ENCODE measurements at regions not wholly inside any gene's neighbourhood (a gene's known extent, or its start where the extent isn't known, plus 50 kb on each side); places are given as distances from the start of the nearest gene placed in this dataset.

DNA sequence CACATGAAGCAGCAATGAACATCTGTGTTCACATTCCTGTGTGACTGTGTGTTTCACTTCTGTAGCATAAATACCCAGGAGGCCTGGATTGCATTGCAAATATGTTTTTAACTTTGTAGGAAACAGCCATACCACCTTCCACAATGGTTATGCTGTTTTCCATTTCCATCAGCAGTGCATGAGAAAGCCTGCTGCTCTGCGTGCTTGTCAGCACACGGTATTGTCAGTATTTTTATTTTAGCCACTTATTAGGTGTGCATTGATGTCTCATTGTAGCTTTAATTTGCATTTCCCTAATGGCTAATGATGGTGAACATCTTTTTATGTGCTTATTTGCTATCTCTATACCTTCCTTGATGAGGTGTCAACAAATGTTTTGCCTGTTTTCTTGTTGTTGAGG lies 355.9 kb downstream of the TRIML1 start:
- no peak for FAIRE-seq
- no peak for DNase-seq (ENCODE audit: low spot score in 2 of 2)

DNA sequence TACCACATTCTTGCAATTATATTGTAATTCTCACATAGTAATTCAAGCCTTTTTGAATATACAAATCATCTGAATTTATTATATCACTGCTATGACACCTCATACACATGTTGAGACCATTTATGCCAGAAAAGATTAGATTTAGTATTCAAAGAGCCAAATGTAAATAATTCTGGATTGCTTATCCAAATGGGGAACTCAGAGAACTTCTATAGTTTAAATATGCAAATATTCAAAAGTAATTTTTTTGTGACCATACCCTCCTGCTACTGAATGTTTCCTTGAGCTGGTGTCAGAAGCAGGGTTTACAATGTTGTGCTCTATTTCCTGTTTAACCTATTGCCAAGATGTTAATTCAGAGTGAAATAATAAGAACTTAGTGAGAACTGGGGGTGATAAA lies 372.2 kb downstream of the TRIML1 start:
- no peak for FAIRE-seq

DNA sequence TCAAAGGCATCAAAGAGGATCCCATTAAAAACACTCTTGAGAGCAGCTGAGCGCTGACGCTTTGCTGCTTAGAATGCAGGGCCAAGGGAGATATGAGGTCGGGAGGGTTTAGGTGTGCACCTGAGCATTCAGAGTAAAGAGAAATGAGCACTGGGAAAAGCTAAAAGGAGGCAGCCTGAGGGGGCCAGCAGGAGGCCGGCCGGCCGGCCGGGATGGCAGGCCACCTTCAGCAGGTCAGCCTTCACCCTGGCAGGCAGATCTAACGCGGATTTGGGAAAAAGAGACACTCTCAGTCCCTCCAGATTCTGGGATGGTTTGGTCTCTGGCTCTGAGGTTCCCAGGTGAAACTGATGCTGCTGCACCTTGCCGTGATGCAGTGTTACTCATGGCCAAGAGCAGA lies 393.5 kb downstream of the TRIML1 start:
- FAIRE-seq: no peak
- DNase-seq (ENCODE audit: low spot score in 2 of 2): no peak

More for the DNA sequence above, 372.2 kb downstream of the TRIML1 start:
- DNase-seq (ENCODE audit: low spot score in 2 of 2): no peak

DNA sequence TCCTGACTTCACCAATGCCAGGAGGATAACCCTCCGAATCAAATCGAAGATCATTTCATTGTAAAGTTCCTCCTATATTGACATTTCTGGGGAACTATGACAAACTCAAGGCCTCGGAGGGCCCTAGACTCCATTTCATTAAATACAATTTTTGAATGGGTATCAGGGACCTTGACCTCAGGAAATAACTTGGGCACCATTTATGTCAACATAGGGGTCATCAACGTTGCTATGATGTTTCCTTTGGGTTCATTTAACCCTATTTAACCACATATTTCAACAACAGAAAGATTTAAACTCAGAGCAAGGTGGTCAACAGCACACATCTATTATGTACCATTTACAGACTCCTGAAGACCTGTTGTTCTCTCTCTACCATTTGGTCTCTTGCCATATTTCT lies 395.1 kb downstream of the TRIML1 start:
- FAIRE-seq: no peak
- no peak for DNase-seq (ENCODE audit: low spot score in 2 of 2)

DNA sequence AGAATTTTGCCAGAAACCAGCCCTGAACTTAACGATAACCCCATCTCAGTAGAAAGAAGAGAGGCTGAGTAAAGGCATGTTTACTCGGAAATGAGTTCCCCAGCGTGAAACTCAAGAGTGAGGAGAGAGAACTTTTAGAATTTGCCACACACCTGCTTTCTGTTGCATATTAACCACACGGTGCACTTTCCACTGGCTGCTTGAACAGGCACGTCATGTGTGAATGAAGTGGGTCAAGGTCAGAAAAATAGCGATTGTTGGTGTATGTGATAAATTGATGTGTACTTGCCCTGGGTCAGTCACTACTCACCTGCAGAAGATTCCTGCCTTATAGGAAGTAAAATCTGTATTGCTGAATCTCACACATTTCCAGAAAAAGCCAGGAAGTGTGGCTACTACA lies 395.7 kb downstream of the TRIML1 start:
- no peak for DNase-seq (ENCODE audit: low spot score in 2 of 2)
- no peak for FAIRE-seq

DNA sequence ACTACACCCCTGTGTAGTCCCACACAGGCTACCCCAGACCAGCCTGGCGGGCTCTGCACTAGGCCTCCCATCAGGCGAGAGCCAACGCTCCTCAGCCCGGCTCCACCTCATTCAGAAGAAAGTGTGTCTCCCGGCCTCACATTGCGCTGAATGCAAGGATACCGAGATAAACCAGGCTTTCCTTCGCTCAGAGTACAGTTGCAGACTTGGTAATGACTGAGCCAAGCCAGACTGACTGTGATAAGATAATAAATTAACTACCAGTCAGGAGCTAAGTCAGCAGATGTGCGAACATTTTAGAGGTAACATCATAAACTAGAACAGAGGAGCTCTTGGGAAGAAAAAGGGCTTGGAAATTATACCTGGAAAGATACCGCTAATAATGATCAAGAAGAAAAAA lies 397.6 kb downstream of the TRIML1 start:
- no peak for DNase-seq (ENCODE audit: low spot score in 2 of 2)
- no peak for FAIRE-seq

DNA sequence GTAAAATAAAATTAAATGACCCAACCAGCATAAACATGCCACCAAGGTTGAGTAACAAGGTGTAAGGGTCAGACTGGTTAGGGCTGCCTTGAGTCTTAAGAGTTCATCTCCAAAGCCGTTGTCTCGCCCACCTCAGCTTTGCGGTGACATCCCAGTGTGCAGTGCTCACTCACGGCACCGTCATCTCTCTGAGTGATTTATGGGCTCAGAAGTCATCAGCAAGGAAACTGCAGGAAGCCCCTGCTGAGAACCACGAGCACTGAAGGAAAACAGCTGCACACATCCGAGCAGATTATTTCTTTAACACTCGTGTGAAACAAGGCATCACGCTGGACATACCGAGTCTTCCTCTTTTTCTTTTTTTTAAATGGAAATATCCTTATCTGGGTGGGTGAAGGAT lies 411.1 kb downstream of the TRIML1 start:
- FAIRE-seq: no peak
- no peak for DNase-seq (ENCODE audit: low spot score in 2 of 2)

DNA sequence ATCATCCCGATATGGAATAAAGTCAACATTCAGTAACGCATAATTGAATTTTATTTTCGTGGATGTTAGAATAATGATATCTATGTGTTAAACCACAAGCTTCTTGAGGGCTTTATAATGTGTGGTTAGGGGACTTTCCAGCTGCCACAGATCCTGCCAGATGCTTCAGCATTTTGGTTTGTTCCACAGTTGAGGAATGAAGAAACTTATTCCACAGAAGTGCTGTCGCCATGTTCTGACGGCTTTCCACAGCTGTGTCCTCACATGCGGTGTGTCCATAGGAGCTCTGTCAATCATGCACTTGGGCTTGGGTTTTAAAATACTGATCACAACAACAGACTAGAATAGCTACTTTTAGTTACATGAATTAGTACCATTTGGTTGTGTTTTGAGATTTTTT lies 411.9 kb downstream of the TRIML1 start:
- FAIRE-seq (no peak), DNase-seq (ENCODE audit: low spot score in 2 of 2) (no peak)

DNA sequence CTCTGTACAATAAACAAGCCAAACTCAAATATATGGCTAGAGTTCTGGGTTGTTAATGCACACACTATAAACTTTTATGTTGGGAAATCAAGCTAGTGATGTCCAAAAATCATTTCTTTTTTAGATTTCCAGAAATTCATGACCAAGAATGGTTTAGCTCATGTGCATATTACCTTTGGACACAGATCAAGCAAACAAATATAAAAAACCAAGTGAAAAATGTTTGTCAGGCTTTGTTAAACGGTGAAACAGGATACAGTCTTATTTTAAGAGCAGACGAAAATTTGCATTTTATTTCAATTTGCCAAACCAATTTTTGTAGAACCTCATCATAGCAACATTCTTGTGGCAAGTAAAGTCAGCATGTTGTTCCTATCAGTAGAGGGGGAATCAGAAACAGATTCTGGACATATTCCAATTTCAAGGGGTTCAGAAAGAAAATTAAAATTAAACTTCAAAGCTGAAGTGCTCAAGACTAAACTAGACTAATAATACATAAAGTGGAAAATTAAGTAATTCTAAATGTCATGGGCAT lies 413.6 kb downstream of the TRIML1 start:
- DNase-seq (ENCODE audit: low spot score in 2 of 2) (no peak), FAIRE-seq (no peak)

DNA sequence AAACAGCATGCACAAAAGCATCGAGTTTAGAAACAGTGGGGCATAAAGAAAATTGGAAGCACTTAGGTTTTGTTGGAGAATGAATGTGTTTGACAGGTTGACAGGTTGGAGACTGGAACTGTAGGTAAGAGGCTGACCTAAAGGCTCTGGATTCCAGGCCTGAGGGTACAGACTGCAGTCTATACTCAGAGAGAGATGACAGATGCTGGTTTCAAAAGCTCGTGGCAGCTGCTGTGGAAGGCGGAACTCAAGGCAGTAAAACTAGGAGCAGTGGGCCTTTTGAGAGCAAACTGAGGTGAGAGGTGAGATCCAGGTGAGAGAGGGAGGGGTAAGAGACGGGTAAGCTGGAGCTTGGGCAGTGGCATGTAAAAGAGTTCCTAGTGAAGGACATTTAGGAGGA lies 415.2 kb downstream of the TRIML1 start:
- FAIRE-seq: no peak

DNA sequence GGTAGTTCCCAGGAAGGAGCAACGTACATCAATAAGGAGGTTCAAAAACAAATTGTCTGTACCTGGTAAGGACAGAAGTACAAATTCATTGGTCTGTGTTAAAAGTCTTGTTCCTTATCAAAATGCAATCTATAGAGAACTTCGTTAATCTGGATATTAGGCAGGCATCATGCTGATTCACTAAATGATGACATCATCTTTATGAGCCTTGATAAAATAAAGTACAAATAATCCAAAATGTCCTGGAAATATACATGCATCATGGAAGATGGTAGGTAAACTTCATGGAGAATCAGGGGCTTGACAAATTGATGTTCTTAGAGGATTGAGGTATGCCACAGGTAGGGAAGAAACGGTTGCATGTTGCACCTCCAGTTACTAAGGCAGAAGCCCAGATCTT lies 433.9 kb downstream of the TRIML1 start:
- no peak for DNase-seq (ENCODE audit: low spot score in 2 of 2)
- no peak for FAIRE-seq

More for the DNA sequence above, 415.2 kb downstream of the TRIML1 start:
- DNase-seq (ENCODE audit: low spot score in 2 of 2): no peak

DNA sequence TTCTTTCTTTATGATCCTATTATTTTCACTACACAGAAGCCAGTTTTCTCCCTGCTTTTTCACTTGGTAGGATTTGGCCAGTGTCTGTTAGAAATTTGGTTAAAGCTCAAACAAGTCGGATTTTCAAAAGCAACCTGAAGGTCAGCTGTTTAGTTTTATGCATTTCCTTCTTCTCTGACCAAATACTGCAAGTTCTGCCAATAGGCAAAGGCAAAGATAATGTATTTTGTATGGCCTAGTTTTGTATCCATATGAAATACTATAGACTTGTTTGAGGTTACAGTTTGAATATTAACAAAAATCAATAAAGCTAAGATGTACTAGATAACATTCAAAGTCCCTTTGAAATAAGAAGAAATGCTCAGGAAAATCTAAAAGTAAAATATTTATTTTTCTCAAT lies 439.4 kb downstream of the TRIML1 start:
- no peak for DNase-seq (ENCODE audit: low spot score in 2 of 2)
- no peak for FAIRE-seq

DNA sequence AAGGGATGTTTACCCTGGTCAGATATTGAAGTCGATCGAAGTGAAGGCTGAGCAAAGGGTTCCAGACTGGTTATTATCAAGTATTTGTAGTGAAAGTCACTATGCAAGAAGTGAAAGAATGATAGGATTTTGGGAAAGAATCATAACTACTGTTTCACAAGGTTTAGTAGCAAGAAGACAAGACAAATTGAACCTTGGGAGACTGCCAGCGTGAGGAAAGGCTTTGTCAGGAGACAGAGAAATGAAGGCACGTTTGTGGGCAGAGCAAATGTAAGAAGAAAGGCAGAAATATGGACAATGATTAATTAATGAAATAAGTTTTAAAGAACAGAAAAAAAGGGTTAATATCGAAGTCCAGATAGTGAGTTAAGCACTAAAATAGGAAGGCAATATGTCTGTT lies 456.8 kb downstream of the TRIML1 start:
- no peak for FAIRE-seq

DNA sequence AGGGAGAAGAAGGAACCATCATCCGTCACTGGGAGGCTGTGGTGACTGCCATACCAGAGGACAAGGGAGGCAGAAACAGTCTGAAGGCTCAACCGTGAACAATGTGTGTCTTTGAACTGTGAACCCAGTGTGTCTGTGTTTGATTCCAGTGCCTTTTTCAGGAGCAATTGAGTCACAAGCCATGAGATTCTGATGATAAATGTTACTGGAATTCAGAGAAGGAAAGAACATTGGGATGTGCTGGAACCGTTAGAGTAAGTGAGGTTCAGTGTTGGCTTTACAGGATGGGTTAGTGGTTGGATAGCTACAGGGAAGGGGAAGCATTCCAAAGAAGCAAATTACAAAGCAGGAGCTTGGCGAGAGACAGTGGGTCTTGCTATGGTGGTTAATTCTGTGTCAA lies 464.4 kb downstream of the TRIML1 start:
- FAIRE-seq: no peak
- DNase-seq (ENCODE audit: low spot score in 2 of 2): no peak

More for the DNA sequence above, 456.8 kb downstream of the TRIML1 start:
- DNase-seq (ENCODE audit: low spot score in 2 of 2): no peak

DNA sequence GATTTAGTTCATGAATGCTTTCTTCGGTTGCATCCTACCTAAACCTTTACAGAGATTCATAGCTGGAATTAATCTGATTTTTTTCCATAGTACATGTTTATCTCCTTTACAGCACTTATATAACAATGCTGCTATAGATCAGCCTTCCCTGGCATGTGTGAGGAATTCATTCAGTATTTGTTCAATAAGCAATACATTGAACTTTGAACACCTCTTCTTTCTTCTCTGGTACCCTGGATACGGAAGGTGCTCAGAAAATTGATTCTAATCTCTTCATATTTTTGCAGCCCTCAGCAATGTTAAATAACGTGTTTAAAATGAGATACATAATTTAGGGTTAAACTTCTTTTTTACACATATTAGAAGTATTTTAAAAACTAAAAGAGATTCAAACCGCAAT lies 467.4 kb downstream of the TRIML1 start:
- DNase-seq (ENCODE audit: low spot score in 2 of 2) (no peak), FAIRE-seq (no peak)

DNA sequence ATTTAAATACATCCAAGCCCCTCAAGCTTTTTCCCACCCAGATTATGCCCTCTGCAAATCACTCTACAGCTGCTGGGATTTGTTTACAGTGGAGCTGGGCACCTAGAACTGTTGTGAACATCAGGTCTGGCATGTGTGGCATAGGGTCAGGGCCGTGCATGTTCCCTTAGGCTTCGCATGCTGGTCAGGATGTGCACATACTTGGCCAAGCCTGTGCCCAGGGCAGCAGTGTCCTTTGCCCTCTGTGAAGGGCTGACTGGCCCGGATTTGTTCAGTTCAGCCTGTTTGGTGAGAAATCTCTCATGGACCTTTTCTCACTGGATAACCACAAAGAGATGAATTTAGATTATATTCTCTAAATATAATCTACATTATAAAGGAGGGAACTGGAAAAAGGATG lies 471.9 kb downstream of the TRIML1 start:
- FAIRE-seq: no peak
- no peak for DNase-seq (ENCODE audit: low spot score in 2 of 2)

DNA sequence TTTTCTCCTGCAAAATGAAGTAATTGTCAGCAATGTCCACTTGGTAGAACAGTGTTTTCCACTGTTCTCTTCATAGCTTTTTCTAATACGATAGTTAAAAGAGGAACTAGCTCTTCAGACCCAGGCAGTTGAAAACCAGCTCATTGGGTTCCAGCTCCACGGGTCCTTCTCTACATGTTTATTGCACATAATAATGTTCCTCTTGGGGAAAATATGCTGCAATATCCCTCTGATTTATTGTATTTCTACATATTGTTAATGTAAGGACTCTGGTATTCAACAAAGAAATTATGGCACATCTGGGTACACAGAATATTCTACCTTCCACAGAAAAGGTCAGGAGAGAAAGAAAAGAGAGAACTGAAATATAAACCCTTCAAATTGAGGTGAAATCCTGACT lies 473.4 kb downstream of the TRIML1 start:
- DNase-seq (ENCODE audit: low spot score in 2 of 2): no peak
- FAIRE-seq: no peak

DNA sequence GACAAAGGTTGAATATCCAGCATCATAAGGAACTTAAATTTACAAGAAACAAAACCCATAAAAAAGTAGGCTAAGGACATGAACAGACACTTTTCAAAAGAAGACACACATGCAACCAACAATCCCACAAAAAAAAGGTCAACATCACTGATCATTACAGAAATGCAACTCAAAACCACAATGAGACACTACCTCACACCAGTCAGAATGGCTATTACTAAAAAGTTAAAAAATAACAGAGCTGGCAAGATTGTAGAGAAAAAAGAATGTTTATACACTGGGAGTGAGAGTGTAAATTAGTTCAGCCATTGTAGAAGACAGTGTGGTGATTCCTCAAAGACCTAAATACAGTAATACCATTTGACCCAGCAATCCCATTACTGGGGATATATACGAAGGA lies 474.7 kb downstream of the TRIML1 start:
- no peak for FAIRE-seq
- DNase-seq (ENCODE audit: low spot score in 2 of 2): no peak

DNA sequence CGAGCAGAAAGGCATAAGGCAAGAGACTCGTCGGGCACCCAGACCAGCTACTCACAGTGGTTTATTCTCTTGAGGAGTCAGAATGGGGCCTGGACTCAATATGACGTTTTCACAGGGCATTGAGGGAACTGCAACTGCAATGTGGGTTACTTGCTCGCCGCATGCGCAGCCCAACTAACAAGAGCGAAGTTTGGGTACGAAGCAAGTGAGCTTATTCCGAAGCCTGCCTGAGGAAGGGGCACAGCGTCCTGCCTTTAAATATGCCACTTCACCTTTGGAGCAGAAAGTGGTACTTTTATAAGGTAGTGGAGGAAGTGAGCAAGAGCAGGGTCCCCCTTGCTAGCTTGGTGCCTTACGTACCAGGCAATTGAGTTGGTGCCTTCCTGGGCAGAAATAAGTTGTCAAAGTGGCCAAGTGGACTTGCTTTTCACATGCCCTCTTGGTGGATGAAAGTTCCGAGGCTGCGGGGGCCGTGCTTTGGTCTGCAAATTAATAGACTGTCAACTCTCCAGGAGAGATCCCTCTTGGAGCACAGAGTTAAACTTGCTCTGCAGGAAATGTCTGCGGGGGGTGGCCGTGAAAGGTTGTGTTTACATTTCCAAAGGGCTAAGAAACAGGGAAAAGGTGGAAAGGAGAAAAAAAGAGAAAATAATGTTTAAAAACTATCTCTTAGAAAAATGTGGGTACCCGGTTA lies 480.4 kb downstream of the TRIML1 start:
- FAIRE-seq: no peak
- DNase-seq (ENCODE audit: low spot score in 2 of 2): no peak

DNA sequence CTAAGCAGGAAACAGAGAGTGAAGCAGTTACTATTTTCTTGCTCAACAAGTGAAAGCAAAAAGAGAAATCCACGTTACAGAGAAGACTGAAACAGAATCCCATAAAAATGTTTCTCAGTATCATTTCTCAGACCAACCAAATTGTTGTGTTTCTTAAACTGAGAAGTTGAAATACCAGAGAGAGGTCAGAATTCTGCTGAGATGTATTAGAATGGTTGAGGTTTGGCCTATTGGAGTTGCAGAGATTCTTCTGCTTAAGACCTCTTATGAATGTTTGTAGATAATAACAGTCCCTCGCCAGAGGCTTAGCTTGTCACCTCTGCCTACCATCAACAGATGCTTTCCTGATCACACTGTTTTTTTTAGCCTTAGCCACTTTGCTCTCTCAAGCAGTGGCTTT lies 481.4 kb downstream of the TRIML1 start:
- no peak for FAIRE-seq
- no peak for DNase-seq (ENCODE audit: low spot score in 2 of 2)

DNA sequence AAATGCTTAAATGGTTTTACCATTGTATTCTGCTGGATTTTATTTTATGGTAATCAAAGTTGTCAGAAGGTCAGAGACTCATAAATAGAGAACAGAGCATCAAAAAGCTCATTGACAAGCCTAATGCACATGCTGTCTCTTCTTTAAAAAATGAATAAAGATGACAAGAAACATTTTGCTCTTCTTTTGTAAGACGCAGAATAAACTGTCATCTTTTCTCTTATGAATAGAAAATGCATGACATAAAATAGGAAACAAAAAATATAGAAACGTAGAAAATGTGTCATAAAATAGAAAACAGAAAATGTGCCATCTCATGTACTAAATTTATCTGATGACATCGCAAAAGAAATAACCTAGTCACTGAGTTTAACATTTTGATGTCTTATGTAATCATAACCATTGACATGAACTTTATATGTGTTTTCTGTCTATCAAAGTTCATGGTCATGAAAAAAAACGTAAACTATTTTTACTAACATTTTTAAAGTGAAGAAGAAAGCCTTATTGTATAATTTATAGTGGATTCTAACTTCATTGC lies 484.1 kb downstream of the TRIML1 start:
- FAIRE-seq (peak; percentile 21), DNase-seq (ENCODE audit: low spot score in 2 of 2) (no peak)

DNA sequence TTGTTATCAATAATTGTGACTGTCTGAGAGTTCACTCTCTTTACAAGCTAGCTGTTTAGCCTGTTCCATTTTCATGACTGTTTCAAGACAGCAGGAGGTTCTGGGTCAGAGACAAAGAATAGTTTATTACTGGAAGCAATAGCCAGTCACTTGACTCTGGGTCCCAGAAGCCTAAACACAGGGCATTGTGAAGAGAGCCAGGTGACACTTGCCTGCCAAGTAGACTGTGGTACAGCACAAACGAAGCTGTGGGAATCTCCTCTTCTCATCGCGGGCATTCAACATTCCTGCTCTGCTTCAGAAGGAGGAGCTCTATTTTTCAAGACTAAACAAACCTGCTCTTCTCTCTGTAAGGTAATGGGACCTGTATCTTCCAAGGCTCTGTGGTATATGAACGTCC lies 485.1 kb downstream of the TRIML1 start:
- no peak for DNase-seq (ENCODE audit: low spot score in 2 of 2)
- no peak for FAIRE-seq

DNA sequence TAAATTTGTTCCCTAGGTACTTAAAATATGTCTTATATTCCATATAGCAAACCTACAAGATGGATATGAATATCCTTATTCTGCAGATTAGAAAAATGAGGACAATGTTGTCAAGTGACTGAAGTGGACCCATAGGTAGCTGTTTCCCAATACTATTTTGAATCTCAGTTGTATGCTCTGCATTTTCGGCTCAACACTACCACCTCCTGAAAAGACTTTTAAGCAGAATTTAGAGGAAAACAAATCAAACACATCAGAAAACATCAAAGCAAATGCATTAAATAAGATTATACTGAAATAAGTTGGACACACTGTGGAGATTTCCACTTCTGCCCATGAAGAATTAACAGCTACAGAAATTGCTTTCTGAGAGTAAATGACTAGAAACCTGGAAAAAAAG lies 488.7 kb downstream of the TRIML1 start:
- DNase-seq (ENCODE audit: low spot score in 2 of 2) (no peak), FAIRE-seq (no peak)

All from frontal cortex (tissue), 3 donors.